HG02938 (cell line): ENCODE measurements at regions not wholly inside any gene's neighbourhood (a gene's known extent, or its start where the extent isn't known, plus 50 kb on each side); places are given as distances from the start of the nearest gene placed in this dataset.

ENCODE experiments used
- ATAC-seq: cut with Tn5 transposase; IDR thresholded peaks from one replicate; pipeline ENCODE4 v1.9.1; 2021; ENCODE audit warnings: mild to moderate bottlenecking, moderate library complexity; ENCODE audit not compliant: unreplicated experiment

- ATAC-seq: no peak
These were observed 1067.3 kb downstream of the FLRT2 start for GRCh38 chr14:86597279-86597678.

DNA sequence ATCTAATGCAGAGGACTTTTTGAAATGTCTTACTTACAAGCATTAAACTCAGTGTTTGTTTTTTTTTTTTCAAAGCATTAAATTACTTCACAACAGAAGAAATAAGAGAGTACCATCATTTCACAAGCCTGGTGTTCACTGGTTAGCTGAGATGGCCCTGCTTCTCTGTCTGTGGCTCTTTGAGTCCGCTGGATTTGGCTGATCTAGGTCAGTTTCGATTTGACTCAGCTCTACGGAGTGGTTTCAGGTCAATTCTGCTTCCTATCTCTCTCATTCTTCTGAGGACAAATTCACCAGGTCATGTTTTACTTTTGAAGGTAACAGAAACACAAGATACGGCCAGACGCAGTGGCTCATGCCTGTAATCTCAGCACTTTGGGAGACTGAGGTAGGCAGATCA is 1066.1 kb downstream of the FLRT2 start:
- ATAC-seq: no peak

DNA sequence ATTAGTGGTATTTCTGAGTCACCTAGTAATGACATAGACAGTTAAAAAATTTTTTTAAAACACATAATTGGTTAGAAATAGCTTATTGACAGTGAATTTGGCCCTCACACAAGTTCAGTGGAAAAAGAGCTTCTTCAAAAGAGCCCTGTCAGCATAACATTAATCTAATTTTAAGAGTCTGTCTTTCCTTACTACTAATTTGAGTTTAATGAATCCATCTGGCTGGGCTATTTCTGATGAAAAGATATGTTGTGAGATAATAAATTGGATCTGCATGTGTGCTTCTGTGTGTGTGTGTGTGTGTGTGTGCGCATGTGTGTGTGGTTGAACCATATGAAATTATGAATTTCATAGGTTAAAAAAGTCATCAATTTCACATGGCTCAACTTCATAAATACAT is 1045.2 kb downstream of the FLRT2 start:
- ATAC-seq: no peak

DNA sequence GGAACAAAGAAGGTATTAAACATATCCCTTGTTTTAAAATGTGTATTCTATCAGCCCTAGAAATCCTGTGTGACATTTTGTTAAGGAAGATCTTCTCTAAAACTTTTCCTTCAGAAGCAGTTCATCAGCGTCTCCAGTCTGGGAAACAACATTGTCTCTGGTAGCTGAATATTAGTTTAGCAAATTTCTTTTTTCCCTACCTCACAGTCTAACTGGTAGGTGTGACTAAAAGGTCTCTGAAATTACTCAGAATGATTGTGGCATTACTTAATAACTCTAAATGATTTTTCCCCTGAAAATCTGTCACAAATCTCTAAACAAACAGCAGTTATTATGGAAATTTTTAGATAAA is 1044.8 kb downstream of the FLRT2 start:
- no peak for ATAC-seq

DNA sequence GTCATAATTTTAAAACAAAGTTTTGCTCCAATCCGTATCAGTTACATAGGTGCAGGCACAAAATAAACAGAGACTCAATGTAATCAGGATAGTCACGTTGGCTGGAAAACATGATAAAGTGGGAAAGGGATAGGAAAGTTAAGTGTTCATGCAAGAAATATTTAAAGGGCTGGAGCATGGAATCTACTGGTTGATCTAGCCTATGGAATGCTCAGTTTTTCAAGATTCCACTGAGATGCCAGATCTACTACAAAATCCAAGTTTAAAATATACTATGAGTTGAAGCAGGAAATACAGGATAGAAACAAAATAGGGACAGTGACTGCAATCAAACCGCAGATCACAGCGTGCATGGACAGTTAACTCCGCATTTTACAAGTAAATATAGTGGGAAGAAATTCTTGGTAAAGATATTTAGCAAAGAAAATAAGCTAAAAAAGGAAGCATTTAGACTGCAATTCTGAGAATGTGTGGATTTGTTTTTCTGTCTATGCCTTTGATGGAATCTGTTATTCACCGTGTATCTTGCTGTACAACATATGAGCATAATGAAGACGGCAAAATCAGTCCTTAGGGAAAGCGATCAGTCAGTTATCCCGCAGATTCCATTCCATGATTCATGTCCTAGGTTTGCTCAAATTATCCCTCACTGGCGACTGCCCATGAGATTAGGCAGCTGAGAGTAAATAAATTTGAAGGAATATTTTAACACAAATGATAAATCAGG is 1044.3 kb downstream of the FLRT2 start:
- no peak for ATAC-seq

GRCh38 chr14:86570371-86570770 is 1040.4 kb downstream of the FLRT2 start:
- no peak for ATAC-seq

DNA sequence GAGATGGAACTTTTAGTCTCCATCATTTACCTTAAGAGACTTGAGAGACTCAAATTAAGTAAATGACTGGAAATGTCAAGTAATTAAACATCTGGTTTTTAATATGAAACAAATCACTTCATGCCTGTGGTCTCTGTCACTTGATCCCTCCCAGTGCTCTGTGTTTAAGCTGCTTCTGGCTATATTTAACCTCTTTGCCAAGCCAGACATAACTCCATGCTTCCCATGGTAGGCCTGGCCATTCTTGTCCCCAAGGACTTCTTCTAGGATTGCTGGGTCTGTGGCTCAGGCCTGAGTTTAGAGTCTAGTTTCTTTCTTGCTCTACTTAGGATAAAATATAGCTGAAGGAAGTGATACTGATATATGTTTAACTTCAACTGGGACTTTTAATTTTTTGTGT is 1013.6 kb downstream of the FLRT2 start:
- no peak for ATAC-seq

DNA sequence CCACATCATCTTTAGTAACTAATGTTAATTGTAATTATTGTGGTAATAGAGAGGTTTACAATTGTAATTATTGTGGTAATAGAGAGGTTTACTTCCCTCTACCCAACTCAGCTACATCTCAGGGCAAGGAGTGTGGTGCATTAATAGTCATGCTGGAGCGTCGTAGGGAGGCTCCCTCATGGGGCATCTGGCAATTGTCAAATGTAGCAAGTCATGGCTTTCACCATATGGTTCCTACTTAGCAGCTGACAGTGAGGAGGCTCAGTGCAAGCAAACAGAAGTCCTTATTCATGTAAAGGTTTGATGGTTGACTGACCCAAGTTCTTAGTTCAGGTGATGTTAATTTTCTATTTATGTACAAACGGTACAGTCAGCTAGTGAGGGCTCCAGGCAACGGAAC is 1012.0 kb downstream of the FLRT2 start:
- no peak for ATAC-seq

DNA sequence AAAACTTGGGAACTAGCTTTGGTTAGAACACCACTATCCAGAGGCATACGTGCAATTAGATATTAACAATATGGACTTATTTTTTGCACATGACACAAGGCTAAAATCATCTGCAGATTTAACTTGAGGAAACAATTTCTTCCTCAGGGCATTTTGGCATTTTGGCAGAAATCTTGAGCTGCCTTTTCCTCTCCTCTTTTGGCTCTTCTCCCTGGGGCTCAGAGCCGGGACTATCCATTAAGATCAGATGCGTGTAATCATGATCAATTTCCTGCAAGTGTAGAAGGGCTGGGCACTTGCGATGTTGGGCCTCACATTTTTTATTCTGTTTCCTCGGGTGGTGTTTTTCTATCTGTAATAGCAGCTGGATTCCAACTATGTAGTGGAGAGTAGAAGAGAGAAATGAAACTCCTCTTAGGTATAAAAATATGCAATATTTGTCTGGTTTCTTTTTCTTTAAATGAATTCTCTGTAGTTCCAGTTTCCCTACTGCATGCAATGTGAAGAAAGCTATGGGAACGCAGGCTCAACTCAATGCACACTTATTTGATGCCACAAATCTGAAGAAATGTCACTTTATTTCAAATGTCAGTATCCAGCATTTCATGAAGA is 1010.8 kb downstream of the FLRT2 start:
- ATAC-seq: no peak

GRCh38 chr14:86539361-86540070 is 1009.6 kb downstream of the FLRT2 start:
- no peak for ATAC-seq

GRCh38 chr14:86533834-86534233 is 1003.9 kb downstream of the FLRT2 start:
- ATAC-seq: no peak

- ATAC-seq: no peak
These were observed 1002.3 kb downstream of the FLRT2 start for GRCh38 chr14:86532219-86532618.

GRCh38 chr14:86530457-86530856 is 1000.5 kb downstream of the FLRT2 start:
- ATAC-seq: no peak

DNA sequence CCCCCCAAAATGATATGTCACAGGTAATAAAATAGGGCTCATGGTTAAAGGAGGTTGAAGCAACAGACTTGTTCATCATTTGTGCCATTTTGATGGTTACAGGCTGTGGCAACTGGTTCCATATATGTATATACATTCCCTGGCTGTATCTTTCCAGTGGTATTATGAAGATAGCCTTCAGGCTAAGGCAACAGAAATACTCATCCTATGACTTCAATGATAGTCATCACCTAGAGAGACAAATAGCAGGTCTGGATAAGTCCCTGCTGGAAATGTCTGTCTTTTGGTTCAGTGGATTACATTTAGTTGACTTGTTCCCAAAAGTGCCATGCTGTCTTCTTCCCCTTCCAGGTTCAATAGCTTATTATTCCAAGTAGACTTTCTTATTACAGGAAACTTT is 997.4 kb downstream of the FLRT2 start:
- ATAC-seq: no peak

GRCh38 chr14:86525673-86526072 is 995.7 kb downstream of the FLRT2 start:
- ATAC-seq: no peak

- no peak for ATAC-seq
These were observed 991.9 kb downstream of the FLRT2 start for GRCh38 chr14:86521843-86522242.

GRCh38 chr14:86521031-86521730 is 991.2 kb downstream of the FLRT2 start:
- no peak for ATAC-seq

GRCh38 chr14:86518298-86518697 is 988.4 kb downstream of the FLRT2 start:
- no peak for ATAC-seq

- no peak for ATAC-seq
These were observed 985.3 kb downstream of the FLRT2 start for GRCh38 chr14:86515195-86515594.

DNA sequence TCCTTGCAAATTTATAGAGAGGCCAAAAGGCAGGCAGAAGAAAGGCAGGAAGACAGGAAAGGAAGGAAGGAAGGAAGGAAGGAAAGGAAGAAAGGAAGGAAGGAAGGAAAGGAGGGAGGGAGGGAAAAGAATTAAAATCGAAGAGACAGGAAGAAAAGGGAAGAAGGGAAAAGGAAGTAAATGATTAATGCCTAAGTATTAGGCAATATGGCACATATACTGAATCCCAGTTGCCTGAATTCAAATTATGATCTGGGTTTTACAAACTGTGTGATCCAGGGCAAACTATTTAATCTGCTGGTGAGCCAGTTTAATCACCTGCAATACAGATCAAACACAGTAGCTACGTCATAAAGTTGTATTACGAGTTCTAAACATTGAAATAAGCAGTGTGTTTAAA is 983.6 kb downstream of the FLRT2 start:
- ATAC-seq: no peak

GRCh38 chr14:86513056-86513455 is 983.1 kb downstream of the FLRT2 start:
- no peak for ATAC-seq

GRCh38 chr14:86510491-86510890 is 980.5 kb downstream of the FLRT2 start:
- ATAC-seq: no peak
